ENCODE measurements at regions not wholly inside any gene's neighbourhood (a gene's known extent, or its start where the extent isn't known, plus 50 kb on each side); places are given as distances from the start of the nearest gene placed in this dataset.

DNA sequence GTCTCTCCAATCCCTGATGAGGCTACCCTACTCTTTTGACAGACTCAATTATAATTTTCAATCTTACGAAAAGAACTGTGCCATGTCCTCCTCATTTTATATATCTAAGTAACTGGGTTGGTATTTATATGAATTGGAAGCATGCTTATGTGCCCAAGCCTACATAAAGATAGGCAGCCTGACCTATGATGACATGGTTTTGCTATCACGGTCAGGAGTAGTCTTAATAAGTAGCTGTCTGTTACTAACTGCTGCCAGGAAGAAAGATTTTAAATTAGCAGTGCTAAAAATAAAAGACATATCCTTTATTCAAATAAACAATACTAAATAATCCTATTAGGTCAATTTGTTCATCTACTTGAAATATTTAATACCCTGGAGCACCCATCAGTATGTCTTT, 102.0 kb upstream of the DTNA start:
- no peak overlapping the region for H3K9ac ChIP-seq (ENCODE audit: low read length in 2 of 2)
- no peaks in the 10 kb centered on the region for H3K36me3 ChIP-seq (ENCODE audit: control insufficient read depth in 2 of 2, insufficient read depth in 2 of 2, low read length in 2 of 2)
- no peak overlapping the region for H3K27ac ChIP-seq (ENCODE audit: low read length)
- peaks cover 6% of the 10 kb centered on the region for H3K4me1 ChIP-seq (ENCODE audit: control insufficient read depth, insufficient read depth, low read length)
- no peaks in the 10 kb centered on the region for H3K9me3 ChIP-seq (ENCODE audit: control insufficient read depth in 2 of 2, low read length in 2 of 2)
- H3K27me3 ChIP-seq (ENCODE audit: control insufficient read depth in 1 of 2, insufficient read depth in 2 of 2, low read length in 2 of 2): no peaks in the 10 kb centered on the region
- no peak overlapping the region for H3K4me3 ChIP-seq (ENCODE audit: low read length in 2 of 2)

DNA sequence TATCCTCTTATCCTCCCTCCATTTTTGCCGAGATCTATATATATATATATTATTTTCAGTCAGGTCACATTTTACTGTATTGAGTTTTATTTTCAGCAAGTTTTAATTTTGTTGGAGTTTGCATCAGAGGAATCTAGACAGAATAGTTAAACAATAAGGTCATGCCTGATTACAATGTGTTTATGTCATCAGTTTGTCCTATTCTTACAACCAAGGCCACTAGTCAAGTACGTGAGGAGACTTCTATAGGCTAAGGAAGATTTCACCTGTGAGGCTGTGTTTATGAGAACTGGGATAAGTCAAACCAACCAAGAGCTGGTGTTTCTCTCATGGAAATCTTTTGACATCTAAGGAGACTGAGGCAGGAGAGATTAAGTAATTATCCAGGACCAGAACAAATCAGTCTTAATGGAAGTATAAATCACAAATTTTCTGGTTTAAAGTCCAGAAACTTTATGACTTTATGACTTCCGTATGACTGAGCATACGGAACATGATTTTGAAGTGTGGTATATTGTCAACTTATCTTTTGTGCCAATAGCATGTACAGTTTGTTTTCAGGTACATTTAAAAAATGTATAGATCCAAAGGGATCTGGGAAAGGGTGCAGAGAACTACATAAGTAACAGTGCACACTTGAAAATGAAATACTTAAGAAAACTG, 100.0 kb upstream of the DTNA start:
- Histone ChIP-seq H3K27ac (ENCODE audit: low read length) (no peak overlapping the region), H3K4me3 (ENCODE audit: low read length in 2 of 2) (no peak overlapping the region), H3K9me3 (ENCODE audit: control insufficient read depth in 2 of 2, low read length in 2 of 2) (no peaks in the 10 kb centered on the region), H3K4me1 (ENCODE audit: control insufficient read depth, insufficient read depth, low read length) (peaks cover 5% of the 10 kb centered on the region), H3K36me3 (ENCODE audit: control insufficient read depth in 2 of 2, insufficient read depth in 2 of 2, low read length in 2 of 2) (no peaks in the 10 kb centered on the region), H3K27me3 (ENCODE audit: control insufficient read depth in 1 of 2, insufficient read depth in 2 of 2, low read length in 2 of 2) (no peaks in the 10 kb centered on the region), H3K9ac (ENCODE audit: low read length in 2 of 2) (no peak overlapping the region)

DNA sequence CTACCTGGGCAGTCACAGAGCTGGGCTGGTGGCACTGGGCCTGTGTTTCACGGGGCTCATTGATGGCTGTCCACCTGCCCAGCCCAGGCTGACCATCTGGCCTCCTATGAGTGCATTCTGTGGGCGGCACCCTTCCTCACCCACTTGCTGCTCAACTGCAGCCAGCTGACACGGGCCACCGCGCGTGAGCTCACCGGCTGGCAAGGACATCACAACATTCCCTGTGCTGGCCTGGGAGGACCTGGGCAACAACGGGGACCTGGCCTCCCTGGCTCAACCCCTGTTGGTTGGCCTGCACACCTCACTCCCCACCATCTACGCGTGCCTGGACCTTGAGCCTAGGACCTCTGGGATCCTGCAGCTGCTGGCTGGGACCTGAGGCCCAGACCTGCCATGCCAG, 98.2 kb upstream of the DTNA start:
- H3K9me3 ChIP-seq (ENCODE audit: control insufficient read depth in 2 of 2, low read length in 2 of 2): no peaks in the 10 kb centered on the region
- H3K27ac ChIP-seq (ENCODE audit: low read length): no peak overlapping the region
- no peak overlapping the region for H3K9ac ChIP-seq (ENCODE audit: low read length in 2 of 2)
- H3K27me3 ChIP-seq (ENCODE audit: control insufficient read depth in 1 of 2, insufficient read depth in 2 of 2, low read length in 2 of 2): no peaks in the 10 kb centered on the region
- H3K36me3 ChIP-seq (ENCODE audit: control insufficient read depth in 2 of 2, insufficient read depth in 2 of 2, low read length in 2 of 2): no peaks in the 10 kb centered on the region
- no peak overlapping the region for H3K4me3 ChIP-seq (ENCODE audit: low read length in 2 of 2)
- H3K4me1 ChIP-seq (ENCODE audit: control insufficient read depth, insufficient read depth, low read length): no peaks in the 10 kb centered on the region

DNA sequence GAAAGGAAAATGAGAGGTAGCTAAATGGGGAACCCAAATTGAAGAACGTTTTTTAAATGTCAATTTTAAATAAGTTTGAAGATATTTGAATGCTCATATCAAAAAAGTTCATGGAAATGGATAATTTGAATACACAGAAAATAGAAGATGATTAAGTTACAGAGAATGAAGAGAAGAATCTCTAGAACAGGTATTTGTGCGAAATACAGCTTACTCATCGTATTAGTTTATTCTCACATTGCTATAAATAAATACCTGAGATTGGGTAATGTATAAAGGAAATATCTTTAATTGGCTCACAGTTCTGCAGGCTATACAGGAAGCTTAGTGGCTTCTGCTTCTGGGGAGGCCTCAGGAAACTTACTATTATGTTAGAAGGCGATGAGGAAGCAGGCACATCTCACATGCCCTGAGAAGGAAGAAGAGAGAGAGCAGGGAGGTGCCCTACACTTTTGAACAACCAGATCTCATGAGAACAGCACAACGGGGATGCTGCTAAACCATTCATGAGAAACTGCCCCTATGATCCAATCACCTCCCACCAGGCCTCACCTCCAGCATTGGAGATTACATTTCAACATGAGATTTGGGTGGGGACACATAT, 89.7 kb upstream of the DTNA start:
- Histone ChIP-seq H3K27ac (ENCODE audit: low read length) (no peak overlapping the region), H3K27me3 (ENCODE audit: control insufficient read depth in 1 of 2, insufficient read depth in 2 of 2, low read length in 2 of 2) (no peaks in the 10 kb centered on the region), H3K4me3 (ENCODE audit: low read length in 2 of 2) (no peak overlapping the region), H3K9me3 (ENCODE audit: control insufficient read depth in 2 of 2, low read length in 2 of 2) (no peaks in the 10 kb centered on the region), H3K4me1 (ENCODE audit: control insufficient read depth, insufficient read depth, low read length) (no peaks in the 10 kb centered on the region), H3K36me3 (ENCODE audit: control insufficient read depth in 2 of 2, insufficient read depth in 2 of 2, low read length in 2 of 2) (no peaks in the 10 kb centered on the region), H3K9ac (ENCODE audit: low read length in 2 of 2) (no peak overlapping the region)

DNA sequence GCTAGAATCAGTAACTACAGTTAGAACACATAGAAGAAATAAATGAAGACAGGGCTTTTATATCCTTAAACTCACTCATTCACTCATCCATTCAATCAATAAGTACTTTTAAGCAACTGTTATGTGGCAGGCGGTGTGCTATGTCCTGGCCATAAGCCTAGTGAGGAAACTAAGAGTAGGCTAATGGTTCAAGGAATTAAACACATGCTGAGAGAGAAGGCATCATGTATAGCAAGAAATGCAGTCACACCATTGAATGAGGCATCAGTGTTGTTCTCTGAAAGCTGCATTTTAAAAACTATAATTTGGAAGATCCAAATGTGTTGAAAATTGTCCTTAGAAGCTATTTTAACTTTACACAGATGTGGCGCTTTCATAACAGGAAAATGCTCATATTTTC, 86.5 kb upstream of the DTNA start:
- Histone ChIP-seq H3K27ac (ENCODE audit: low read length) (no peak overlapping the region), H3K9ac (ENCODE audit: low read length in 2 of 2) (no peak overlapping the region), H3K9me3 (ENCODE audit: control insufficient read depth in 2 of 2, low read length in 2 of 2) (no peaks in the 10 kb centered on the region)

DNA sequence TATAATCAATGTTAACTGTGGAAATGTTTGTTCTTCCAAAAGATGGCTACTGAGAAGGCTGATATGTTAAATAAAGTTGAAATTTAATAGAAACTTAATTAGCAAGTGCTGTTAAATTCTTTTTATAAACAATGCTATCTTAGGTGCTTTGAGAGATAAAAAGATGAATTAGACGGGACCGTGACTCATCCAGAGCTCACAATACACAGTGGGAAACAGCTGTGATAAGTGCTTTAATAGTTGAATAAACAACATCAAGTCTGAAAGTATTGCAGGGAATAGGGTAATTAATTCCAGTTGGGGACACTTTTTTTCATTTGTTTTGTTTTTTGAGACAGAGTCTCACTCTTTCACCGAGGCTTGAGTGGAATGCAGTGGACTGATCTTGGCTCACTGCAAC, 85.5 kb upstream of the DTNA start:
- Histone ChIP-seq H3K4me1 (ENCODE audit: control insufficient read depth, insufficient read depth, low read length) (peaks cover 2% of the 10 kb centered on the region), H3K27me3 (ENCODE audit: control insufficient read depth in 1 of 2, insufficient read depth in 2 of 2, low read length in 2 of 2) (no peaks in the 10 kb centered on the region), H3K9me3 (ENCODE audit: control insufficient read depth in 2 of 2, low read length in 2 of 2) (no peaks in the 10 kb centered on the region), H3K9ac (ENCODE audit: low read length in 2 of 2) (no peak overlapping the region), H3K36me3 (ENCODE audit: control insufficient read depth in 2 of 2, insufficient read depth in 2 of 2, low read length in 2 of 2) (no peaks in the 10 kb centered on the region), H3K27ac (ENCODE audit: low read length) (no peak overlapping the region), H3K4me3 (ENCODE audit: low read length in 2 of 2) (no peak overlapping the region)

More for the DNA sequence above, 86.5 kb upstream of the DTNA start:
- Histone ChIP-seq H3K4me1 (ENCODE audit: control insufficient read depth, insufficient read depth, low read length) (peaks cover 2% of the 10 kb centered on the region), H3K4me3 (ENCODE audit: low read length in 2 of 2) (no peak overlapping the region), H3K27me3 (ENCODE audit: control insufficient read depth in 1 of 2, insufficient read depth in 2 of 2, low read length in 2 of 2) (no peaks in the 10 kb centered on the region), H3K36me3 (ENCODE audit: control insufficient read depth in 2 of 2, insufficient read depth in 2 of 2, low read length in 2 of 2) (no peaks in the 10 kb centered on the region)

DNA sequence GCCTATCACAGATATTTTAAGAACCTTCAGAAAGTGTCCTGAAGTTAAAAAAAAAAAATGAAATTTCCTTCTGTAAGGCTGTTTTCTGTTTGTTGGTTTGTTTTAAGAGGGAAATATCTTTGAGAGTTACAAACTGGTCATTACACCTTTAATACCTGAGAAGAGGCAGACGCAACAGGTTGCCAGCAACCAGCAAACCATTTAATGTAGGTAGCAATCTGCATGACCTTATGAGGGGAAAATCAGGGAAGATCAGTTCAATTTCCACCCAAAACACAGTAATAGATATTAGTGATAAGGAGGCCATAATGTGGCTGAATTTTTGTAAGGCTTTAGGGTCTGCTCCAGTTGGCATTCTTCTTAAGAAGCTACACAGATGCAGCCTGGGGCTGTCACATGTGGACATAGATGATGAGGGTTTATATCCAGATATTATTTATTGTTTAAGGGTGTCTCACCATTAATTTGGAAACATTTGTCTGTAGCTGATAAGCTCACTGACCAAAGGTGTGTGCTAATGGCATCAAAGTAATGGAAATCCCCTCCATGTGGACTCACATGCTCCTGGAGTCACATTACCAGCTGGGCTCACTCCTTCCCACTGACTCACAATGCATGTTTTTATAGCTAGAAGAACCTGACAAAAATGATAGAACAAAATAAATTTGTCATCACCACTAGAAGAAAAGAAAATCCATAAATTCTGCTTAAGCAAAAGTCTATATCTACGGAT, 83.5 kb upstream of the DTNA start:
- H3K9ac ChIP-seq (ENCODE audit: low read length in 2 of 2): no peak overlapping the region
- no peaks in the 10 kb centered on the region for H3K36me3 ChIP-seq (ENCODE audit: control insufficient read depth in 2 of 2, insufficient read depth in 2 of 2, low read length in 2 of 2)
- no peaks in the 10 kb centered on the region for H3K9me3 ChIP-seq (ENCODE audit: control insufficient read depth in 2 of 2, low read length in 2 of 2)
- H3K27me3 ChIP-seq (ENCODE audit: control insufficient read depth in 1 of 2, insufficient read depth in 2 of 2, low read length in 2 of 2): no peaks in the 10 kb centered on the region
- peaks cover 2% of the 10 kb centered on the region for H3K4me1 ChIP-seq (ENCODE audit: control insufficient read depth, insufficient read depth, low read length)
- H3K4me3 ChIP-seq (ENCODE audit: low read length in 2 of 2): no peak overlapping the region
- no peak overlapping the region for H3K27ac ChIP-seq (ENCODE audit: low read length)

DNA sequence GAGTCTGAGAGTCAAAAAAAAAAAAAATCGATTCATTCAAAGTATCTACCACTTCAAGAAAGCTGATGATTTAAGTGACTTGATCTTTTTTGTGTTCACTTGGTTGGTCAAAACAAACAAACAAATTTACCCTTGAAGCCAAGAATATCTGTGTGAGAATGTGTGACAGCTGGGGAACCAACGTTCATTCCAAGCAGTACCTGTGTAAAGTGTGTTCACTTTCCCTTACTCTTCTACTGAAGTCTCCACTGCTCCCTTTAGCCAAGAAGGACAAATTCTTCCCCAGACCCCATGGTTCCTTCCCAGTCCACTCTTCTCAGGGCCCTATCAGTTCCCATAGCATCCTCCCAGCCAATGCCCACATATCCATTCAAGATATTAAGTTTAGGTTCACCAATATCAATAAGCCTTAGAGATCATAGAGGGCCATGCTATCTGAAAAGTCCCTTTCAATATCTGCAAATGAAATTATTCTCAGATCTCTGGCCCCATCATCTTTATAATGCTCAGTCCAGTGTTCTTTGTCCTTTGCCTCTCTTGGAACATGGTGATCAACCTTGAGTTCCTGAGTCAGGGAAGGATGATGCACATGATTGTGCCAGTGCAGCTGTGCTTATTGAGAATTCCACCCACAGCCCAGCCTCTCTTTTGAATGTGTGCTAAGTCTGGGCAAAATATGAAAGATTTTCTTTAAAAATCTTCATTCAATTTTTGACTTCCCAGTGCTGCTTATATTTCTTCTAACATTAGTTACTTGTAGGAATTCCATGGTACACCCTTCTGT, 82.8 kb upstream of the DTNA start:
- H3K9ac ChIP-seq (ENCODE audit: low read length in 2 of 2): no peak overlapping the region
- no peak overlapping the region for H3K27ac ChIP-seq (ENCODE audit: low read length)
- H3K4me1 ChIP-seq (ENCODE audit: control insufficient read depth, insufficient read depth, low read length): peaks cover 2% of the 10 kb centered on the region
- no peaks in the 10 kb centered on the region for H3K36me3 ChIP-seq (ENCODE audit: control insufficient read depth in 2 of 2, insufficient read depth in 2 of 2, low read length in 2 of 2)
- no peaks in the 10 kb centered on the region for H3K9me3 ChIP-seq (ENCODE audit: control insufficient read depth in 2 of 2, low read length in 2 of 2)
- H3K27me3 ChIP-seq (ENCODE audit: control insufficient read depth in 1 of 2, insufficient read depth in 2 of 2, low read length in 2 of 2): no peaks in the 10 kb centered on the region
- no peak overlapping the region for H3K4me3 ChIP-seq (ENCODE audit: low read length in 2 of 2)

DNA sequence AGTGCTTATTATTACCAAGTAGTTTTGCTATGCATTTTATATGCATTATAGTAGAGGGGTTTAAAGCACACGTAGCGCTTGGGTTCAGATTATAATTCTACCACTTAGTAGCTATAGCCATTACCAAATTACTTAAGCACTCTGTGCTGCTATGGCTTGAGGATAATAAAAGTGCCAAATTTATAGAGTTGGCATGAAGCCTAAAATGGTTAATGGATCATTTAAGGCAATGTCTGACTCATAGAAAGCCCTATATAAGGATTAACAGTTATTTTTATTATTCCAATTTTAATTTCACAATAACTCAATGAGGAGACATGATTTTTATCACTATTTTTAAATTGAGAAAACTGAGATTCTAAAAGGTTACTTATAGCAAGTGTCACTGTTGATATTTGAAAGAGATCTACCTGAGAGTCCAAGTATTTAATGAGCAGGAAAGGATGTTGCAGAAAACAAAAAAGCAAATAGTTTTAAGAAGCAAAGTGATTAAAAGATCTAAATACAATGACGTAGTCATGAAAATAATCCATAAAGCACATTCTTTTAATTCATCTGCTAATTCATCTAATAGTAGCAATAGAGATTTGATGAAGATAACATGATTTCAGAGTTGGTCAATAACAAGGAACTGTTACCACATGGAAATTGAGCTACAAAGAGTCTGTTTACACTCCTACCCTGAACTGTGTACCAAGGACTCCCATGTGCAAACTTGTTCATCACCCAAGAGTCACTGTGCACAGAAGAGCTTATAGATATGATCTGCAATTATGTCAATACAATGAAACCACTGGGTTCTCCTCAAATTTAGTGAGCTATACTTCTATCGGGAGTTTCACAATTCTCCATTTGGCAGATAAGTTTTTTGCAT, 78.8 kb upstream of the DTNA start:
- Histone ChIP-seq H3K27me3 (ENCODE audit: control insufficient read depth in 1 of 2, insufficient read depth in 2 of 2, low read length in 2 of 2) (no peaks in the 10 kb centered on the region), H3K4me1 (ENCODE audit: control insufficient read depth, insufficient read depth, low read length) (no peaks in the 10 kb centered on the region), H3K9me3 (ENCODE audit: control insufficient read depth in 2 of 2, low read length in 2 of 2) (no peaks in the 10 kb centered on the region), H3K36me3 (ENCODE audit: control insufficient read depth in 2 of 2, insufficient read depth in 2 of 2, low read length in 2 of 2) (no peaks in the 10 kb centered on the region), H3K27ac (ENCODE audit: low read length) (no peak overlapping the region), H3K4me3 (ENCODE audit: low read length in 2 of 2) (no peak overlapping the region), H3K9ac (ENCODE audit: low read length in 2 of 2) (no peak overlapping the region)

DNA sequence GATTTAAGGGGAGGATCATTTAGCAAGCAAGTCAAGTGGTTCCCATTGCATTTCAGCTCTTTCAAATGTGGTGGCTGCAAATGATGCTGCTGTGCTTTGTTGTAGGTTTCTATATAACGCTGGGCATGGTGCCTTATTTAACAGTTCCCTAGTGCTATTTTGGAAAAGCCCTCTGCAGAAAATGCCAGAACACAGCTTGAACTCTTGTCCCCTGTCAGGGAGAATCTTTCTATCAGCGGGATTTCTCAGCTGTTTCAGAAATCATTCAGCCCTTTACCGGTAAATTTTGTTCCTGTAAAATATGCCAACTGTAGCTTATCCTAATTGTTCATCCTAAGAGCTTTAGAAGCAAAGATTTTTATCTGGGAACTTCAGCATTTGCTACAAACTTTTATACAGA, 77.8 kb upstream of the DTNA start:
- Histone ChIP-seq H3K4me3 (ENCODE audit: low read length in 2 of 2) (no peak overlapping the region), H3K27ac (ENCODE audit: low read length) (no peak overlapping the region), H3K27me3 (ENCODE audit: control insufficient read depth in 1 of 2, insufficient read depth in 2 of 2, low read length in 2 of 2) (no peaks in the 10 kb centered on the region), H3K9ac (ENCODE audit: low read length in 2 of 2) (no peak overlapping the region), H3K36me3 (ENCODE audit: control insufficient read depth in 2 of 2, insufficient read depth in 2 of 2, low read length in 2 of 2) (no peaks in the 10 kb centered on the region), H3K9me3 (ENCODE audit: control insufficient read depth in 2 of 2, low read length in 2 of 2) (no peaks in the 10 kb centered on the region), H3K4me1 (ENCODE audit: control insufficient read depth, insufficient read depth, low read length) (no peaks in the 10 kb centered on the region)
